Stimulated activated naive B cell treated with anti-CD40 and anti-IgM and Interleukin-4, amounts not matched to agents 10 μg/mL and 1 μg/mL and 100 μg/mL, for 72 hours (primary cell): ENCODE measurements at regions not wholly inside any gene's neighbourhood (a gene's known extent, or its start where the extent isn't known, plus 50 kb on each side); places are given as distances from the start of the nearest gene placed in this dataset.

Experiments used
- ATAC-seq, 2 donors: fragments of 150-1000 bp; cut with Tn5 transposase; replicated peaks; 2 replicates each; pipeline ENCODE4 v1.10.0; 2021; ENCODE audit warnings: moderate library complexity in 1 of 2
- DNase-seq: peaks from one replicate; pipeline ENCODE4 v3.0.0; 2021
- H3K27ac Mint-ChIP-seq: one replicate; pipeline ENCODE4 v1.8.0; 2022; ENCODE audit warnings: mild to moderate bottlenecking, mixed read lengths
- H3K27me3 Mint-ChIP-seq, 2 donors: one replicate each; pipeline ENCODE4 v1.8.0; 2022; ENCODE audit warnings: mixed read lengths in 2 of 2
- H3K36me3 Mint-ChIP-seq, 2 donors: one replicate each; pipeline ENCODE4 v1.8.0; 2022; ENCODE audit warnings: mixed read lengths in 2 of 2, mild to moderate bottlenecking in 1 of 2
- H3K4me1 Mint-ChIP-seq, 2 donors: one replicate each; pipeline ENCODE4 v1.8.0; 2022; ENCODE audit warnings: mixed read lengths in 2 of 2, mild to moderate bottlenecking in 1 of 2
- H3K4me3 Mint-ChIP-seq, 2 donors: one replicate each; pipeline ENCODE4 v1.8.0; 2022; ENCODE audit warnings: mild to moderate bottlenecking in 2 of 2, mixed read lengths in 2 of 2, moderate library complexity in 1 of 2
- H3K9me3 Mint-ChIP-seq, 2 donors: one replicate each; pipeline ENCODE4 v1.8.0; 2022; ENCODE audit warnings: mixed read lengths in 2 of 2, mild to moderate bottlenecking in 1 of 2

DNA sequence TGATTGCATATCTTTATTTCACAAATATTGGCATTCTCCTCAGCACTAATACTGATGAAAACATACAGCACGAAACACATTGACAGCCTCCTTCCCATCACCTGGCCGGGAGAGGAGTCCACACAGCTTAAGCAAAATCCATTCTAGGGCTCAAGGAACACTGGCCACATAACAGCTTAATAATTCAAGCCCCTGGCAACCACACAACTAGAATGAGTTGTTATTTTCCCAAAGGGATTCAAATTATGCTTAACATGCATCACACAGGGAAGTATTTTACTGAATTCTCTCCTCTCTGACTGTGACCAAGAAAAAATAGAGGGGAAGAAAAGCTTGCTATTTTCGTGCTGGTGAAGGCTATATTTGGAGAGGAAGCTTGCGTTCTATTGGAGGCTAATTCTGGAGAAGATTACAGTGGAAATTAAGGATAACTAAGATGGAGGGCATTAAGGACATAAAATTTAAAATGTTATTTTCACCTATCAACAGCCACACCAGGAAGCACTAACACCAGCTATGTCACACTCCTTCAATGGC, 198.5 kb downstream of the ADGRG6 start:
- H3K9me3 Mint-ChIP-seq: peaks cover 16 to 19% of the 10 kb centered on the region in 2 donors
- H3K4me1 Mint-ChIP-seq: no peaks in the 10 kb centered on the region

GRCh38 chr6:142501795-142502194, 200.0 kb downstream of the ADGRG6 start:
- Mint-ChIP-seq H3K36me3 (no peaks in the 10 kb centered on the region), H3K4me1 (no peaks in the 10 kb centered on the region)
- no peak for ATAC-seq

More for the DNA sequence above, 198.5 kb downstream of the ADGRG6 start:
- ATAC-seq (no peak), DNase-seq (no peak)
- Mint-ChIP-seq H3K27me3 (no peaks in the 10 kb centered on the region), H3K27ac (no peak overlapping the region), H3K4me3 (no peak overlapping the region), H3K36me3 (no peaks in the 10 kb centered on the region)

GRCh38 chr6:142507065-142507464, 205.3 kb downstream of the ADGRG6 start:
- no peak overlapping the region for H3K27ac Mint-ChIP-seq
- H3K4me1 Mint-ChIP-seq: no peaks in the 10 kb centered on the region
- no peak overlapping the region for H3K4me3 Mint-ChIP-seq
- H3K27me3 Mint-ChIP-seq: peaks cover 7 to 9% of the 10 kb centered on the region in 2 donors
- no peak for ATAC-seq
- H3K9me3 Mint-ChIP-seq: peaks cover 10 to 18% of the 10 kb centered on the region in 2 donors
- no peak for DNase-seq
- H3K36me3 Mint-ChIP-seq: no peaks in the 10 kb centered on the region

More at GRCh38 chr6:142501795-142502194, 200.0 kb downstream of the ADGRG6 start:
- no peak for DNase-seq
- Mint-ChIP-seq H3K9me3 (peaks cover 16 to 19% of the 10 kb centered on the region in 2 donors), H3K27ac (no peak overlapping the region), H3K27me3 (no peaks in the 10 kb centered on the region), H3K4me3 (no peak overlapping the region)

- Mint-ChIP-seq H3K36me3 (no peaks in the 10 kb centered on the region), H3K4me3 (no peak overlapping the region), H3K27me3 (peaks cover 7 to 9% of the 10 kb centered on the region in 2 donors), H3K9me3 (peaks cover 0 to 9% of the 10 kb centered on the region in 2 donors), H3K4me1 (no peaks in the 10 kb centered on the region), H3K27ac (no peak overlapping the region)
- ATAC-seq (no peak), DNase-seq (no peak)
Measured at GRCh38 chr6:142510211-142510610, 208.4 kb downstream of the ADGRG6 start.

DNA sequence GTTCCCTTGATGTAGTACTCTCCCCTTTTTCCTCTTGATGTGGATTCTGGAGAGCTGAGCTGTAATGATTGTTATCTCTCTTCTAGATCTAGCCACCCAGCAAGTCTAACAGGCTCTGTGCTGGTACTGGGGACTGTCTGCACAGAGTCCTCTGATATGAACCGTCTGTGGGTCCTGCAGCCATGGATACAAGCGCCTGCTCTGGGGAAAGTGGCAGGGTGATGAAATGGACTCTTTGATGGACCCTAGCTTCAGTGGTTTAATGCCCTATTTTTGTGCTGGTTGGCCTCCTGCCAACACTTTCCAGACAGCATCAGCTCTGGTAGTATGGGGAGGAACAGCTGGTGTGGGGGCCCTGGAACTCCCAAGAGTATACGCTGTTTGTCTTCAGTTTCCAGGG, 216.3 kb downstream of the ADGRG6 start:
- no peak overlapping the region for H3K27ac Mint-ChIP-seq
- DNase-seq (no peak), ATAC-seq (no peak)
- no peaks in the 10 kb centered on the region for H3K4me1 Mint-ChIP-seq
- no peak overlapping the region for H3K4me3 Mint-ChIP-seq
- H3K27me3 Mint-ChIP-seq: peaks cover 6 to 8% of the 10 kb centered on the region in 2 donors
- H3K9me3 Mint-ChIP-seq: peaks cover 9 to 10% of the 10 kb centered on the region in 2 donors
- no peaks in the 10 kb centered on the region for H3K36me3 Mint-ChIP-seq

- H3K27me3 Mint-ChIP-seq: peaks cover 6 to 8% of the 10 kb centered on the region in 2 donors
- DNase-seq (no peak), ATAC-seq (no peak)
- no peak overlapping the region for H3K4me3 Mint-ChIP-seq
- peaks cover 6 to 9% of the 10 kb centered on the region in 2 donors for H3K9me3 Mint-ChIP-seq
- H3K36me3 Mint-ChIP-seq: no peaks in the 10 kb centered on the region
- H3K4me1 Mint-ChIP-seq: no peaks in the 10 kb centered on the region
- no peak overlapping the region for H3K27ac Mint-ChIP-seq
Measured at GRCh38 chr6:142518761-142519160, 217.0 kb downstream of the ADGRG6 start.

GRCh38 chr6:142521791-142522190, 220.0 kb downstream of the ADGRG6 start:
- no peak for ATAC-seq

GRCh38 chr6:142523515-142524375, 221.9 kb downstream of the ADGRG6 start:
- ATAC-seq: no peak
- Mint-ChIP-seq H3K27ac (no peak overlapping the region), H3K4me3 (no peak overlapping the region), H3K27me3 (peaks cover 6 to 8% of the 10 kb centered on the region in 2 donors), H3K4me1 (no peaks in the 10 kb centered on the region), H3K9me3 (no peaks in the 10 kb centered on the region), H3K36me3 (no peaks in the 10 kb centered on the region)
- no peak for DNase-seq

More at GRCh38 chr6:142521791-142522190, 220.0 kb downstream of the ADGRG6 start:
- H3K4me3 Mint-ChIP-seq: no peak overlapping the region
- peaks cover 6 to 8% of the 10 kb centered on the region in 2 donors for H3K27me3 Mint-ChIP-seq
- H3K4me1 Mint-ChIP-seq: no peaks in the 10 kb centered on the region
- no peak overlapping the region for H3K27ac Mint-ChIP-seq
- no peaks in the 10 kb centered on the region for H3K9me3 Mint-ChIP-seq
- DNase-seq: no peak
- no peaks in the 10 kb centered on the region for H3K36me3 Mint-ChIP-seq

GRCh38 chr6:142530566-142530965, 228.8 kb downstream of the ADGRG6 start:
- Mint-ChIP-seq H3K27me3 (peaks cover 0 to 12% of the 10 kb centered on the region in 2 donors), H3K4me1 (no peaks in the 10 kb centered on the region), H3K4me3 (no peak overlapping the region), H3K36me3 (no peaks in the 10 kb centered on the region), H3K27ac (no peak overlapping the region), H3K9me3 (peaks cover 8 to 11% of the 10 kb centered on the region in 2 donors)
- ATAC-seq (no peak), DNase-seq (no peak)

DNA sequence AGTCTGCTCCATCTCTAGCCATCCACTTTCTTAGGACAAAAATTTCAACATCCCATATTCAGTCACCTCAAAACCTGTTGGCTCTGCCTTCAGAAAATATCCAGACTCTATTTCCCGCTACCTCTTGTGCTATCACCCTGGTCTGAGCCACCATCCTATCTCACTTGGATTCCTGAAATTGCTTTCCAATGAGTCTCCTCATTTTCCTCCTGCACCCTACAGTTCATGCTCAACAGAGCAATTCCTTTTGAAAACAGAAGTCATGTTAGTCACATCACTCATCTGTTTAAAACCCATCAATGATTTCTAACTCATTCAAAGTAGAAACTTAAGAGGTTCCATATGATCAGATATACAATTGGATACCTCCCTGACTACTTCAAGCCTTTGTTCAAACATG, 229.9 kb downstream of the ADGRG6 start:
- ATAC-seq (no peak), DNase-seq (no peak)
- peaks cover 8 to 11% of the 10 kb centered on the region in 2 donors for H3K9me3 Mint-ChIP-seq
- H3K4me3 Mint-ChIP-seq: no peak overlapping the region
- H3K4me1 Mint-ChIP-seq: no peaks in the 10 kb centered on the region
- H3K27ac Mint-ChIP-seq: no peak overlapping the region
- no peaks in the 10 kb centered on the region for H3K36me3 Mint-ChIP-seq
- H3K27me3 Mint-ChIP-seq: peaks cover 0 to 12% of the 10 kb centered on the region in 2 donors

- Mint-ChIP-seq H3K4me3 (no peak overlapping the region), H3K27ac (no peak overlapping the region), H3K9me3 (peaks cover 19 to 21% of the 10 kb centered on the region in 2 donors), H3K4me1 (no peaks in the 10 kb centered on the region), H3K27me3 (peaks cover 0 to 12% of the 10 kb centered on the region in 2 donors), H3K36me3 (no peaks in the 10 kb centered on the region)
- DNase-seq: no peak
- ATAC-seq: no peak
Measured at GRCh38 chr6:142534076-142534475, 232.3 kb downstream of the ADGRG6 start.

- no peak for DNase-seq
- H3K36me3 Mint-ChIP-seq: no peaks in the 10 kb centered on the region
- ATAC-seq: no peak
- no peaks in the 10 kb centered on the region for H3K4me1 Mint-ChIP-seq
- no peak overlapping the region for H3K27ac Mint-ChIP-seq
- no peak overlapping the region for H3K4me3 Mint-ChIP-seq
- H3K9me3 Mint-ChIP-seq: peaks cover 19 to 21% of the 10 kb centered on the region in 2 donors
- peaks cover 0 to 12% of the 10 kb centered on the region in 2 donors for H3K27me3 Mint-ChIP-seq
Measured at GRCh38 chr6:142534484-142534883, 232.7 kb downstream of the ADGRG6 start.

GRCh38 chr6:142537612-142538478, 236.0 kb downstream of the ADGRG6 start:
- H3K27me3 Mint-ChIP-seq: no peaks in the 10 kb centered on the region
- ATAC-seq: no peak
- no peak for DNase-seq
- H3K4me3 Mint-ChIP-seq: no peak overlapping the region
- H3K9me3 Mint-ChIP-seq: peaks cover 19 to 21% of the 10 kb centered on the region in 2 donors
- no peak overlapping the region for H3K27ac Mint-ChIP-seq
- no peaks in the 10 kb centered on the region for H3K36me3 Mint-ChIP-seq
- H3K4me1 Mint-ChIP-seq: no peaks in the 10 kb centered on the region

- DNase-seq (no peak), ATAC-seq (no peak)
- Mint-ChIP-seq H3K9me3 (peaks cover 3 to 4% of the 10 kb centered on the region in 2 donors), H3K4me3 (no peak overlapping the region), H3K36me3 (no peaks in the 10 kb centered on the region), H3K27ac (no peak overlapping the region), H3K27me3 (peaks cover 3 to 5% of the 10 kb centered on the region in 2 donors), H3K4me1 (no peaks in the 10 kb centered on the region)
Measured at GRCh38 chr6:142542704-142543233, 241.0 kb downstream of the ADGRG6 start.
